HG03520 (cell line): ENCODE measurements at regions not wholly inside any gene's neighbourhood (a gene's known extent, or its start where the extent isn't known, plus 50 kb on each side); places are given as distances from the start of the nearest gene placed in this dataset.

Experiments used
- ATAC-seq: cut with Tn5 transposase; IDR thresholded peaks from one replicate; pipeline ENCODE4 v1.9.1; 2021; ENCODE audit warnings: mild to moderate bottlenecking, moderate library complexity; ENCODE audit not compliant: unreplicated experiment

DNA sequence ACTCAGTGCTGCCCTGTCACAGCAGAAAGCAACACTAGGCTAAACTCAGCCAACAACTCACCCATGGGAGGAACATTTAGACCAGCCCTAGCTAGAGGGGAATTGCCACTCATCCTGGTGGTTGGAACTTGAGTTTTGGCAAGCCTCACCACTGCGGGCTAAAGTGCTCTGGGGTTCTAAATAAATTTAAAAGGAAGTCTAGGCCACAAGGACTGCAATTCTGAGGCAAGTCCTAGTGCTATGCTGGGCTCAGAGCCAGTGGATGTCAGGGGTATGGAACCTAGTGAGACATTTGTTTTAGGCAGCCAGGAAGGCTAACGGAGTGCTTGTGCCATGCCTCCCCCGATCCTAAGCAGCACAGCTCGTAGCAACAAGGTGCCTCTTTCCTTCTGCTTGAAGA lies 78.0 kb downstream of the RGS13 start:
- ATAC-seq = no peak

GRCh38 chr1:192724670-192725069 lies 84.2 kb upstream of the RGS2 start:
- no peak for ATAC-seq

GRCh38 chr1:192726820-192727504 lies 81.9 kb upstream of the RGS2 start:
- ATAC-seq = no peak

GRCh38 chr1:192729500-192729899 lies 79.3 kb upstream of the RGS2 start:
- no peak for ATAC-seq

DNA sequence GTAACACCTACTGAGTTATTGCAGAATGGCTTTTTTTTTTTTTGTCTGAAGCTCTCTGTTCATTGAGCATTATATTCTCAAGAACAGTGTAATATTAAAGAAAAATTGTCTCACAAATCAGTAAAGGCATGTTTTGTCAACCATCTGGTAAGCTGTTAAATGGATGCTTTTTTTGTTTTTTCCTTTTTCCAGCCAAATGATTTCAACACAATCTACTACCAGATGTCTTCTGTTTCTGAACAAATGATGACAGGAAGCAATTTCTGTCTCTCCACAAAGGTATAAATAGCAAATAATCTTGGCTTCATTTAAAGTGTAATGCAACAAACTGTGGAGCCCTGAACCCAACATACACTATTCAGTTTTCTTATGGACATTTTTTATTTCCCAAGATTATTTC lies 78.6 kb upstream of the RGS2 start:
- ATAC-seq = no peak

- ATAC-seq = peak; percentile 67
Observed at GRCh38 chr1:192732787-192733186, 76.1 kb upstream of the RGS2 start.

- ATAC-seq = no peak
Observed at GRCh38 chr1:192735298-192735915, 73.4 kb upstream of the RGS2 start.

GRCh38 chr1:192737306-192737705 lies 71.5 kb upstream of the RGS2 start:
- no peak for ATAC-seq

DNA sequence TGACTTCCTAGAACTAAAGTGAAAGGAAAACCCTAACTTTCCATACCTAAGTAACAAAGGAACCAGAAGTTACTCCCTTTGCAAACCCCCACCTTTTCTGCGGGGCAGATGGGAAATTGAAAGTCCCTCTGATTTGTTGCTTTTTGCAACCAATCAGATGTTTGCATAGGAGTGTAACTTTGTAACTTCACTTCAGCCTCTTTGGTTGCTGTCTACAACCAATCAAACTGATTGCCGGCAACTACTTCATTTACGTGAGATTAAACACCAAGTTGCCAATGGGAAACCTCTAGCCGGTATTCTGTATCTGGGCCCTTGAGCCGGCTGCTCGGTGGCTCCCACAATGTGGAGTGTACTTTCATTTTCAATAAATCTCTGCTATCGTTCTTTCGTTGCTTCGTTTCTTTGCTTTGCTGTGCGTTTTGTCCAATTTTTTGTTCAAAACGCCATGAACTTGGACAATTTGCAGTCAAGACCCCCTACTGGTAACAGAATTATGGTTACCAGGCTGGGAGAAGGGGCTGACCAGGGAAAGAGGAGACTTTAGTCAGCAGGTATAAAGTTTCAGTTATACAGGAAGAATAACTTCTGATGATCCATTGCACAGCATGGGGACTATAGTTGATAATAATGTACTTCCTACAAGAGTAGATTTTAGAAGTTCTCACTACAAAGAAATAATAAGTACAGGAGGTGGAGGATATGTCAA lies 69.2 kb upstream of the RGS2 start:
- no peak for ATAC-seq

DNA sequence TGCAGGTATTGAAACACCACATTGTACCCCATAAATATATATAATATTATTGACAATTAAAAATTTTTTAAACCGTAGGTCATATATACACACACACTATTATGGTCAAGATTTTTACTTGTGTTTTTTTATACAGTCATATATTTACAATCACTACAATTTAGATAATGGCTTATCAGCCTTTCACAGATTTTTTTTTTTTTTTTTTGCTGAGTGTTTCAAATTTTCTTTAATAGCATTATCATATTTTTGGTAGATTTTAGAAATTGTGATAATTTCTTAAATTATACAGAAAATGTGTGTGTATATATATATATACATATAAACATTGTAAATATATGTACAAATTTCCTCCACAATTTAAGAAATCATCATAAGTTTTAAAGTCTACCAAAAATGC lies 68.6 kb upstream of the RGS2 start:
- no peak for ATAC-seq

GRCh38 chr1:192741095-192741494 lies 67.7 kb upstream of the RGS2 start:
- no peak for ATAC-seq

GRCh38 chr1:192747301-192747700 lies 61.5 kb upstream of the RGS2 start:
- no peak for ATAC-seq

DNA sequence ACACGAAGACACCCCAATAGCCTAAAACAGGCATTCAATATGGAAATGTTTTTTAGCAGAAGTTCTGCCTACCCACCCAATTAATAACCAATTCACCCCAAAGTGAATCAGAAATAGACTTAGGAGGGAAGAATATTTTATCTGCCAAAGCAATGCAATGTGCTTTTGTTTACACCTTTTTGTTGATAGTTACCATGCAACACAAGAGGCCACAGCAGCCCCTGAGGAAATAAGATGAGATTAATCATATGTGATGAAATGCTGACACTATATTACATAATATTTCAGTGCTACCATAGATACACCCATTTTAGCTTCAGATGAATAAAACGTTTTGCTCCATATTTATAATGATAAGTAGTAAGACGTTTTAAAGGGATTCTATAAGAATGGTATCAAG lies 60.9 kb upstream of the RGS2 start:
- ATAC-seq = no peak

DNA sequence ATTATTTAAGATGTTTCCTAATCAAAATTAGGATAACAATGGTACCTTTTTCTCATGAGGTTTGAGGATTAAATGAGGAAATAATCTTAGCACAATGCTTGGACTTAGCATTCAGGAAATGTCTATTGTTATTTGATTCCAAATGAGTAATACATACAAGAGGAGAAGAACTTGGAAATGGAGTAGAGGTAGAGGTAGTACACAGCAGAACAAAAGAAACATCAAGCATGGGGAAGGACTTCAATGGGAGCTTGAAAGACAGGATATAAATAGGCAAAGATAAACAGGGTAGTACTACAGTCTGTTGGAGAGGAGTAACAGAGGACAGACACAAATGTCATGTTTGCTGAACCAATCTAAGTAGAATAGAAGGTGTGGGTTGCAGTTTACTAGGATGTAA lies 59.5 kb upstream of the RGS2 start:
- no peak for ATAC-seq

DNA sequence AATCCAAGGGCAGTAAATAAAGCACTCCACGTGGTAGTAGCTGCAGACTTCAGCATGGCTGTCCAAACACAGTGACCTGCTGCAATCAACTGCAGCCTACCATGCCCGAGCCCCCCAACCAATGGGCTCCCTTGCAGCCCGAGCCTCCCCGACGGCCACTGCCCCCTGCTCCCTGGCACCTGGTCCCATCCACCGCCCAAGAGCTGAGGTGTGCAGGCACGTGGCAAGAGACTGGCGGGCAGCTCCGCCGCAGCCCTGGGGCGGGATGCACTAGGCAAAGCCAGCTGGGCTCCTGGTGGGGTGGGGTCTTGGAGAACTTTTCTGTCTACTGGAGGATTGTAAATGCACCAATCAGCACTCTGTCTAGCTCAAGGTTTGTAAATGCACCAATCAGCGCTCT lies 57.6 kb upstream of the RGS2 start:
- no peak for ATAC-seq

DNA sequence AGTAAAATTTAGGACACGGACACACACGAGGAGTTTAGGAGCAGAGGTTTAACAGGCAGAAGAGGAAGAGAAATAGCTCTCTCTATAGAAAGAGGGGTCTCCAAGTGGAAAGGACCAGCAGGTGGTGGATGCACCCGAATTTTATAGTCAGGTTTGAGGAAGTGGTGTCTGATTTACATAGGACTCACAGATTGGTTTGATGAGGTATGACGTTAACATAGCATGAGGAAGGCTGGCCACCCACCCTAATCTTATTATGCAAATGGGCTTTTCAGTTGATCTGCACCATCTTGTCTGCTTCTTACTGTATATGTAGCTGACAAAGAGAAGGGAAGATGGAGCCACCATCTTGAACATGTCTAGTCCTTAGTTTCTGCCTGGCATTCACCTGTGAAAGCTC lies 52.5 kb upstream of the RGS2 start:
- no peak for ATAC-seq

GRCh38 chr1:192756847-192757246 lies 52.0 kb upstream of the RGS2 start:
- ATAC-seq = no peak

GRCh38 chr1:192758492-192758891 lies 50.3 kb upstream of the RGS2 start:
- ATAC-seq = no peak
